ENCODE measurements at regions not wholly inside any gene's neighbourhood (a gene's known extent, or its start where the extent isn't known, plus 50 kb on each side); places are given as distances from the start of the nearest gene placed in this dataset.
"Not testable (repeated sequence)": the region's sequence is repeated elsewhere in the genome, so short reads cannot be mapped to it uniquely, and the experiment has no call there.

- DNase-seq = not testable (repeated sequence)
Observed at GRCh38 chr6:8846680-8847079, 411.3 kb upstream of the SLC35B3 start.

GRCh38 chr6:8845690-8846089 is 410.3 kb upstream of the SLC35B3 start:
- no peak for DNase-seq

DNA sequence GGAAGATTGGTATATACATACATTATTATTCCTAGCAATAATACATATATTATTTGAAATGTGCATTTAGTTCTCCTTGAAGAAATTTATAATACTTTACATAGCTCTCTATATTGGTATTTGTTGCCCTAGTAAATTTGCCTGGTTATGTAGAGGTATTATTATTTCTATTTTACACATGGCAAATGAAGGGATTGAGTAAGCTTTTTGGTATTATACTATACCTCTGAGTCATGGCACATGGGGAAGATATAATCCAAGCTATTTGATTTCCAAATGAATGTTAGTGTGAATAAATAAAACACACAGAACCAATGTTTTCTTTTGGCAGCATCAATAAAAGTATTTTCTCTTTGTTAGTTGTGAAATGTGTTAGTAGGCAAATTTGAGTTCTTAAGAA is 409.6 kb upstream of the SLC35B3 start:
- no peak for DNase-seq

DNA sequence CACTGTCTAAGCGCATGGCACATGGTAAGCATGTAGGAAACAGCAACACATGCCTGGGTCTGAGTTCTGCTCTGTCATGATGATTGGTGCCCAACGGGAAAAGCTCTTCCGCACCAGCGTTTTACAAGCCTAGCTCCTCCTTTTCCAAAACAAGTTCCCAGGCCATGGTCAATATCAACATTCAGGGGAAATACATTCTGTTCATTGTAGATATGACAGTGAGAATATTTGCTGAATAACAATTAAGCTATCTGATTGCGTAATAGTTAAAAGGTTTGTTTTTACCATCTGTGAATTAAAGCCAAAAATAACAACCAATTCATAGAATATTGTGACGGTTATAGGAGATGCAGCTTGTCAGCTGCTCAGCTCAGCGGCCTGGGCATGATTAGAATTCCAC is 404.3 kb upstream of the SLC35B3 start:
- no peak for DNase-seq

DNA sequence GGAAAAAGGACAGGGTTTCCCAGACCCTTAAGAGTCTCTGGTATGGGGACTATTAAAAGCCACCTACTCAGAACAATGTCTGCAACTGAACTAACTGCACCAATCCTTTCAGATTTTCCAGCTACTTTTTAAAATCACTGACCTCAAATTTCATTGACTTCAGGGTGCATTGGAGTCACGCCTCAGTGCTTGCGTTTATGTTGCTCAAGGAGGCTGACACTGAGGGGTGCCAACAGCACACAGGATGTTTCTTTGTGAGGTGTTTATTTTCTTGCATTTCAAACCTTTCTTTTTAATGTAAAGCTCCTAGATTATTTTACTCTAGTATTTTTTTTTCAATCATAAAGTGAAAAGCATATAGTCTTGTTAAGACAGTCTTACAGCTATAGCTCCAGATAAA is 402.0 kb upstream of the SLC35B3 start:
- DNase-seq = no peak

DNA sequence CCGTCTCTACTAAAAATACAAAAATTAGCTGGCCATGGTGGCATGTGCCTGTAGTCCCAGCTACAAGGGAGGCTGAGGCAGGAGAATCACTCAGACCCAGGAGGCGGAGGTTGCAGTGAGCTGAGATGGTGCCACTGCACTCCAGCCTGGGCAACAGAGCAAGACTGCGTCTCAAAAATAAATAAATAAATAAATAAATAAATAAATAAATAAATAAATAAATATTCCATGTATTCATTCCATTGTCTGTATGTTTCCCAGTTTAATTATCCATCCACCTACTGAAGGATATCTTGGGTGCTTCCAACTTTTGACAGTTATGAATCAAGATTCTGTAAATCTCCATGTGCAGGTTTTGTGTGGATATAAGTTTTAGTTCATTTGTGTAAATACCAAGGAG is 397.4 kb upstream of the SLC35B3 start:
- DNase-seq = not testable (repeated sequence)

DNA sequence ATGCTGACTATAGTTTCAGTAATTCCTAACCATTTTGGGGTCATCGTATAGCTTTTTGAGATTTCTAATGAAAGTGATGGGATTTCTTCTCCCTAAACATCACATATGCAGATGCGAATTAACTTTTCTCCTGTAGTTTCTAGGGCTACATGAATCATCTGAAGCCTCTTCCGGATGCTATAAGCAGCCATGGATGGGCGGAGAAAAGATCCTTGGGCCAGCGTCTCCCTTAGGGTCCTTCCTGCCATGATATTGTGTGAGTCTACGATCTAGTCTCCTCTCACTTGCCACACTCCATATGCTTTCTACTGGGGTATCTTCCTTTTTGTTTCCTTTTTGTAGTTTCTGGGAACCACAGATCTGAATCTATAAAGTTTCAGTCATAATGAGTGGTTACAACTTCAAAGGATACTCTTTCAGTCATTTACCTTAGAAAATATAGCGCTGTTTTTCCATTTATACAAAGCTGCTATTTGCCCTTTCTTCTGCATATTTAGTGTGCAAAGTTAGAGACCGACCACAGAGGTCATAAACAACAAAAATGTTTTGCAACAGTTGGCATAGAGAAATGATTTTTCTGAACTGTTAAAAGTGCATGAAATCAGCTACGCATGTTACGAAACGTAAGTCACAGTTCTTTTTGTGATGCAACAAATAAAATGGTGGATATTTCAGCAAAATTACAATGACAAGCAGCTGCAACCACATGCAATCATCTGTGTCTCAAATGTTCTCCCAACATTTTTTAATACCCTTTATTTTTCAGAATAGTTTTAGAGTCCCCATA is 396.2 kb upstream of the SLC35B3 start:
- DNase-seq = no peak

GRCh38 chr6:8830794-8831193 is 395.4 kb upstream of the SLC35B3 start:
- DNase-seq = no peak

- DNase-seq = no peak
Observed at GRCh38 chr6:8829796-8830195, 394.5 kb upstream of the SLC35B3 start.

- DNase-seq = no peak
Observed at GRCh38 chr6:8829296-8829695, 394.0 kb upstream of the SLC35B3 start.

DNA sequence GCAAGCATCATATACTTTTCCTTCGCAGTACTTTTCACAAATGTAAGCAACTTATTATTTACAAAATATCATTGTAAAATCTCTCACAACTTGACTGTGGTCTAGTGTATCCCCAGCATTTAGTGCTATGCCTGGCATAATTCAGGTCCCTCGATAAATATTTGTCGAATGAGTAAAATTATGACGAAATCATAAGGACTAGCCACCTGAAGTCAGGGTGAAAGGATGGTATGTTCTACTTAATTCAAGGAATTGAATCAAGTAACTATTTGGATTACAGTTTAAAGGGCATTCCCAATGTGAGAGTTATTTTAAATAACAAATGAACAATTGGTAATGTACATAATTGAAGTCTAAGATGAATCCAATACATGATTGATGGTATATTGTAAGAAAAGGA is 393.0 kb upstream of the SLC35B3 start:
- no peak for DNase-seq

DNA sequence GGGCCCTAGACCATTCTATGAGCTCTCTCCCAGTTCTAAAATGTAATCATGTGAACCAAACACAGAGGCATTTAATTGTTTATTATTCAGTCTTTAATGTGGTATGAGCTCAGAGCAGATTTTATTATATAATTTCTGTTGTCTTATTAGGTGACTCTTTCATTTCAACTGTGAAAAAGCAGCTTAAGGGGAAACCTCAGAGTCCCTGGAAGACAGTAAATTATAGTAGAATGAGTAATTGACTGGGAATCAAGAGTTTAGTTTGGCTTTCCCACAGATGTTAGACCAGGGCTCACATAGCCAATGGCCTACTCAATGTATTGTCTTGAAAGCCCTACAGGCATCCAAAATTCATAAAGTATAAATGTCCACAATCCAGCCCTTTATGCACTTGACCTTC is 390.4 kb upstream of the SLC35B3 start:
- DNase-seq = no peak

- DNase-seq = no peak
Observed at GRCh38 chr6:8821981-8822381, 386.6 kb upstream of the SLC35B3 start.

GRCh38 chr6:8820313-8820712 is 385.0 kb upstream of the SLC35B3 start:
- no peak for DNase-seq

DNA sequence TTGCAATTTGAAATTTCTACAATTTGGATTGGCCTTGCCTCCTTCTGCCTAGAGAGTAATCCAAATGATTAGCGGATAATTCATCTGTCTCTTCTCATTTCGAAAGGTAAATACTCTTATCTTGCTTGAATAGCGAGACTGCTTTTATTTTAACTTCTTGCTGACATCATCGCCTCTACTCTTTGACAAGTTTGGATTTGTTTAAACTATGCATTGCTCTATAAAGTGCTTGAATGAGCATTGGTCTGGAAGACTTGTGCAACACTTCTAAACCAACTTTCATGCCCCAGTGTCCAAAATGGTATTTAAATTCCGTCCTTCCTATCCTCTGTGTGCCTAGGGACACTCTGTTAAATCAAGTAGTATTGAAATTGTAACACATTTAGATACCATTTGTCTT is 384.1 kb upstream of the SLC35B3 start:
- DNase-seq = no peak

DNA sequence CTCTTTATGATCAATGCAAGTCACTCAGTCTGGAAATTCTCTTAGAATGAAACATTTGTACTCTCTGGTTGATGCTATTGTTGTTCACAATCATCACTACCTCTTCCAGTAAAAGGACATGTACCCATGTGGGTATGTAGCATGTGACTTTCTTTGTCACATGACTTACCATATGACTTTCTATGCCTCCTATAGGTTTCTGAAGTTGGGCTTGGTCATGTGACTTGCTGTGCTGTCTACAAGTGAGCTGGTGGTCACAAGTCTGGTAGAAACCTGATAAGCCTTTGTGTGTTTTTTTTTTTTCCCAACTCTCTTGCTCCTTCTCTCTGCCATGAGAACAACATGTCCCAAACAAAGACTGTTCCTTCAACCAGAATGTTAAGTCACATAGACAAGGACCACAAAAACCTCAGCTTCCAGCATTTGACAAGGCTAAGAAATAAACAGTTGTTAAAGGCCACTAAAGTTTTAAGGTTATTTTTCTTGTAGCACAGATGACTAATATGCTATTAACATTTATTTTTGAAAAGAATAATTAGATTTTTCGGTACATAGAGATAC is 379.2 kb upstream of the SLC35B3 start:
- no peak for DNase-seq

DNA sequence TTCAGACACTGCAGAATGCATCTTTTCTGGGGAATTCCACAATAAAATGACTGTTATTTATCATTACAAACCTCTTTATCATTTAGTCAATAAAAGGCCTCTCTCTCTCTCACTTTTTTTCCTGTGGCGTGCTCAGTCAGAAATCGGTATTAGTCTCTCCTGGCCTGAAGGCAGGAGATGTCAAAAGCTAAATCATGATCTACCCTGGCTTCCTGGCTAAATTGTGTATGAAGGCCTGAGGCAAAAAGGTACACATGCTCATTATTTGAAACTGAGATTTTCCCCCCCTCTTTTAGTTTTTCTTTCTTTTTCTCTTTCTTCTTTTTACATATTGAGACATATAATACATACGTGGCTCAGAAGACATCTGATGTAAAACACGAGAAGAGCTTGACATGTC is 375.0 kb upstream of the SLC35B3 start:
- DNase-seq = no peak

- DNase-seq = no peak
Observed at GRCh38 chr6:8809662-8810061, 374.3 kb upstream of the SLC35B3 start.

DNA sequence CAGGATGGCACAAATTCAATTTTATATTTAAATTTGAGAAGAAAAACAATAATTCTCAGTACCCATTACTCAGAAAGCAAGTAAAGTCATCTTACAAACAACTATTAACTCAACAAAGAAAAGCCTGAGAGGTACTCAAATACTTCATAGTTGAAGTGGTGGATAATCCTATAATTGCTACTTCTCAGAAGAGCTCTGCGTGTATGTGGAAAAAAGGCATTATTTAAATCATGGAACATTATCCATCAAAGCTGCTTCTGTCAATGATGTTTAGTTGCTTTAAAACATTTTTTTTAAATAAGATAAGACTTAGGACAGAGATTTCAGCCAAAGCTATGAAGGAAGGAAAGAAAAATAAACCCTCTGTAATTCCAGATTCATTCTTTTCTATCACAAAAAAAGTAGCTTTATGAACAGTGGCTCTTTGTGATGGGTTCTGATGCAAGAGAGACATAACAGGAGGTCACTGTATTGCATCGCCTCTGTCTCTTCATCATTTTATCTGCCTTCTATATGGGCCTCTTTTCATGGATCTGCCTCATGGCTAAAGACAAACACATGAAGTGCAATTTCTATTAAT is 367.9 kb upstream of the SLC35B3 start:
- no peak for DNase-seq

DNA sequence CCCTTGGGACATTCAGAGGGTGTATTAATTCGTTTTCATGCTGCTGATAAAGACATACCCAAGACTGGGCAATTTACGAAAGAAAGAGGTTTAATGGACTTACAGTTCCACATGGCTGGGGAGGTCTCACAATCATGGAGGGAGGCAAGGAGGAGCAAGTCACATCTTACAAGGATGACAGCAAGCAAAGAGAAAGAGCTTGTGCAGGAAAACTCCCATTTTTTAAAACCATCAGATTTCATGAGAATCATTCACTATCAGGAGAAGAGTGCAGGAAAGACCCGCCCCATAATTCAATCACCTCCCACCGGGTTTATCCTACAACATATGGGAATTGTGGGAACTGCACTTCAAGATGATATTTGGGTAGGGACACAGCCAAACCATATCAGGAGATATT is 367.1 kb upstream of the SLC35B3 start:
- DNase-seq = not testable (repeated sequence)

- no peak for DNase-seq
Observed at GRCh38 chr6:8794420-8794819, 359.1 kb upstream of the SLC35B3 start.

GRCh38 chr6:8789878-8790277 is 354.5 kb upstream of the SLC35B3 start:
- no peak for DNase-seq

DNA sequence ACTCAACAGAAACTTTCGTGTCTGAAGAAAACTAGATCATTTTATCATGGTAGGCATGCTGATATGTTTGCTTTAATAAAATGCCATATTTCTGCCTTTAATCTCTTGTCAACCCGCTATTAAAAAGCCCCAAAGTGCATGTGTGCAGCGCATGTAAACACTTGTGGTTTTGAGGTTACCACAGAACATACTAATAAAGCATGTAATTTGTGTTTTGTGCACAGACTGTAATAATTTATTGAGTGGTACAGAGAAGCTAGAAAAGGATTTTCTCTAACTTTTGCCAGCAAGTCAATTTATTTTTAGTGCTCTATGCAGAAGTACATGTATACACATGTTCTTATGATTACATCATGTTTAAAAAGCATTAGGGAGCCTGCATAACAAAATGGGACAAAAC is 349.9 kb upstream of the SLC35B3 start:
- no peak for DNase-seq

DNA sequence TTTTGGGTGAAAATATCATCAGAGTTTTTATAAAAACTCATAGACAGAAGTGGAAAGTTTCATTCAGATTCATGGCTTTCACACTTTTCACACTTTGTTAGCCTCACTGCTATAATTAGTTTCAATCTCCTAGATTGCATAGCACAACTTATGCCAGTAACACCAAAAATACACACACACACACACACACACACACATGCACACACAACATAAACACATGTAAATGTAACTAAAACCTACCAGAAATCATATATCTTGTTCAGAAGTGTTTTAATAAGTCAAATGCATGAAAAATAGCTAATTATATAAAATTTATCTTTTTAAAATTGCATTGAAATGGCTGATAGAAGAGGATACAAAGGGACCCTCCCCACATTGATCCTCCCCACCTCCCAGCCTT is 347.8 kb upstream of the SLC35B3 start:
- DNase-seq = no peak

DNA sequence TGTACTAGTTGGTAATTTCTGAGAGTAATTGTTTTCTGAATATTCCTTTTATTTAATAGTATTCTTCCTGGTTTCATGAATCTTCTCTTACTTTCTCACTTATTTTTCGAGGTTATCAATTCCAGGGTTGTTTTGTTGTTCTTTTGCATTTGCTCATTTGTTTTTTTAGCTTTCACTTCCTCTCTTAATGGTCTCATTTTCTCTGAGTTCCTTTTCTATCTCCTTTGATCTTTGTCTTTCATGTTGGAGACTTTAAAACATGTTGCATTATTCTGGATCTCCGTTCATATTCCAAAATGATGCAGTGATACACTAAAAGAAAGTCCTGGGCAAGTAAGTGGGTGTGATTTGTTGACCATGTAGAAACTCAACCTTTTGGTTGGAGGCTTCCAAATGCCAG is 345.3 kb upstream of the SLC35B3 start:
- DNase-seq = no peak
